ENCODE measurements at regions not wholly inside any gene's neighbourhood (a gene's known extent, or its start where the extent isn't known, plus 50 kb on each side); places are given as distances from the start of the nearest gene placed in this dataset.

DNA sequence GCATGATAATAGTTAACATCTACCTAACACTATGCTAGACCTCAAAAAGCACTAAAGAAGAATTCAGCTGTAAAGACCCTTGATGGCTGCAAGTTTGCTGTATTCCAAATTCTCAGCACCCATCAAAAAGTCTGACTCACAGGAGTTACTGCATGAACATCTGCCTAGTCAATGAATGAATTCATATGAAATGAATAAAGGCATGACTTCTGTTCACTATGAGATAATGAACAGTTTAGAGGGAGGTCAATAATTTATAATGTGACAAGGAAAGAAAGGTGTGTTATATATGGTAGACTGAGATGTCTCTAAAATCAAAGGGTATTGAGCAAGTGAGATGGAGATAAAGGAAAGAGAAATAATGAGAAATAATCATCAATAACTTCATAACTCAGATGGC, 508.2 kb upstream of the TGFBR2 start:
- Histone ChIP-seq H3K4me3 (ENCODE audit: low read depth, low read length) (no peak overlapping the region), H3K27me3 (ENCODE audit: control insufficient read depth, insufficient read depth, low read length) (no peaks in the 10 kb centered on the region), H3K9me3 (ENCODE audit: control insufficient read depth, insufficient read depth, low read length) (no peaks in the 10 kb centered on the region), H3K27ac (ENCODE audit: low read depth, low read length) (no peak overlapping the region)
- ChIA-PET CTCF (no interaction called here), POLR2A (no interaction called here)
- no peak for TF ChIP-seq CTCF (IDR thresholded peaks at IDR 0.05; ENCODE audit: low read depth, low read length)
- DNase-seq (ENCODE audit: low read depth, low spot score): no peak

GRCh38 chr3:30098653-30099455, 507.5 kb upstream of the TGFBR2 start:
- ChIA-PET POLR2A (interaction anchor here (0.7 kb wide), 1 partner anchor 94 kb away, joined by 6 read pairs; no protein-coding TSS in a partner anchor), CTCF (interaction anchor here (0.6 to 1.2 kb wide), 2 partner anchors 100 to 818 kb away, joined by 3 to 5 read pairs; partner anchors contain the start of gene RBMS3)
- no peaks in the 10 kb centered on the region for H3K27me3 ChIP-seq (ENCODE audit: control insufficient read depth, insufficient read depth, low read length)
- H3K27ac ChIP-seq (ENCODE audit: low read depth, low read length): no peak overlapping the region
- DNase-seq (ENCODE audit: low read depth, low spot score): no peak
- H3K4me3 ChIP-seq (ENCODE audit: low read depth, low read length): no peak overlapping the region
- no peaks in the 10 kb centered on the region for H3K9me3 ChIP-seq (ENCODE audit: control insufficient read depth, insufficient read depth, low read length)
- TF ChIP-seq CTCF (IDR thresholded peaks at IDR 0.05; ENCODE audit: low read depth, low read length): no peak

- no peak for DNase-seq (ENCODE audit: low read depth, low spot score)
- Histone ChIP-seq H3K27me3 (ENCODE audit: control insufficient read depth, insufficient read depth, low read length) (no peaks in the 10 kb centered on the region), H3K27ac (ENCODE audit: low read depth, low read length) (no peak overlapping the region), H3K9me3 (ENCODE audit: control insufficient read depth, insufficient read depth, low read length) (no peaks in the 10 kb centered on the region), H3K4me3 (ENCODE audit: low read depth, low read length) (no peak overlapping the region)
- ChIA-PET CTCF (interaction anchor here (1.1 kb wide), 1 partner anchor 11 kb away, joined by 3 read pairs; no protein-coding TSS in a partner anchor), POLR2A (no interaction called here)
- no peak for TF ChIP-seq CTCF (IDR thresholded peaks at IDR 0.05; ENCODE audit: low read depth, low read length)
These were observed 504.0 kb upstream of the TGFBR2 start for GRCh38 chr3:30102356-30102755.

- Histone ChIP-seq H3K4me3 (ENCODE audit: low read depth, low read length) (no peak overlapping the region), H3K27ac (ENCODE audit: low read depth, low read length) (no peak overlapping the region), H3K27me3 (ENCODE audit: control insufficient read depth, insufficient read depth, low read length) (no peaks in the 10 kb centered on the region), H3K9me3 (ENCODE audit: control insufficient read depth, insufficient read depth, low read length) (no peaks in the 10 kb centered on the region)
- ChIA-PET CTCF (interaction anchor here (1.1 kb wide), 1 partner anchor 10 kb away, joined by 3 read pairs; no protein-coding TSS in a partner anchor), POLR2A (no interaction called here)
- no peak for TF ChIP-seq CTCF (IDR thresholded peaks at IDR 0.05; ENCODE audit: low read depth, low read length)
- DNase-seq (ENCODE audit: low read depth, low spot score): no peak
These were observed 503.2 kb upstream of the TGFBR2 start for GRCh38 chr3:30103186-30103585.

DNA sequence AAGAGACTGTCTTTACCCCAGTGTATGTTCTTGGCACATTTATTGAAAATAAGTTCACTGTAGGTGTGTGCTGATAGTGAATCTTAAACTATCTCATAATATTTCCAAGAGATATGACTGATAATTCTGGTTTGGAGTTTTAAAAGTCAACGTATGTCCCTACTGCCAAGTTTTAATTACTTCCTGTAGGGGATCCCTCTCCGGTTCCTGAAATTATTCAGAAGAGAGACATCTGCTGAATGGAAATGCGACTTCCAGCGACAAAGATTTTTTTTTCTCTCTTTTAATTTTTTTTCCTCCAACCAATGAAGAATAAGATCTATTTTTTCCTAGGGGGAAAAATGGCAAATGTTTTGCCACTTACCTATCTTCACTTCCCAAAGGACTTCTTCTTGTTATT, 498.9 kb upstream of the TGFBR2 start:
- Histone ChIP-seq H3K27me3 (ENCODE audit: control insufficient read depth, insufficient read depth, low read length) (no peaks in the 10 kb centered on the region), H3K9me3 (ENCODE audit: control insufficient read depth, insufficient read depth, low read length) (no peaks in the 10 kb centered on the region), H3K4me3 (ENCODE audit: low read depth, low read length) (no peak overlapping the region), H3K27ac (ENCODE audit: low read depth, low read length) (no peak overlapping the region)
- ChIA-PET CTCF (interaction anchor here (1.3 to 1.4 kb wide), 2 partner anchors 92 to 584 kb away, joined by 4 read pairs; no protein-coding TSS in a partner anchor), POLR2A (no interaction called here)
- no peak for TF ChIP-seq CTCF (IDR thresholded peaks at IDR 0.05; ENCODE audit: low read depth, low read length)
- DNase-seq (ENCODE audit: low read depth, low spot score): no peak

Measured in AG04450 (cell line).